GM20000 (cell line): ENCODE measurements at regions not wholly inside any gene's neighbourhood (a gene's known extent, or its start where the extent isn't known, plus 50 kb on each side); places are given as distances from the start of the nearest gene placed in this dataset.

ENCODE experiments used
- DNase-seq: peaks from one replicate; pipeline ENCODE4 v3.0.0; 2012; ENCODE audit warnings: low spot score
- TF ChIP-seq, protein P1 (sequence below): IDR thresholded peaks from 2 replicates; pipeline ENCODE4 v1.5.1; 2012; ENCODE audit warnings: mild to moderate bottlenecking, control low read depth; ENCODE audit errors: extremely low read depth, missing control alignments

DNA sequence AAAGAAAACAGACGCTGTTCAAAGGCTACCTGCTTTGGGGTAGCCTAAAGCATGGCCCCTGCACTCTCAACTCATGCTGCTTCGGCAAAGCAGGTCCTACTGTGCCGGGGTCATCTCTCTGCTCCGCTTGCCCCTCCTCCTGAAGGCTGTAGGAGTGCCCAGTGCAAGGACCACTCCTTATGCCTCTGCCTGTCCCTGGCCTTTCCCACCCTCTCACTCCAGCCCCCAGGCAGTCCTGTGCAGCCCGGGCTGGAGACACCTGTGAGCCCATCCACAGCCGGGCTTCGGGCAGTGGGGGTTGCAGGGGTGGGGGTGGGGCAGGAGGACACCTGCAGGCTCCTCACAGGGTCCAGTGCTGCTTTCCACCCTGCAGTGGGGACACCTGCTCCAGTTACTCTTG, 69.1 kb downstream of the ACKR3 start:
- DNase-seq = no peak
- TF ChIP-seq, protein P1, sequence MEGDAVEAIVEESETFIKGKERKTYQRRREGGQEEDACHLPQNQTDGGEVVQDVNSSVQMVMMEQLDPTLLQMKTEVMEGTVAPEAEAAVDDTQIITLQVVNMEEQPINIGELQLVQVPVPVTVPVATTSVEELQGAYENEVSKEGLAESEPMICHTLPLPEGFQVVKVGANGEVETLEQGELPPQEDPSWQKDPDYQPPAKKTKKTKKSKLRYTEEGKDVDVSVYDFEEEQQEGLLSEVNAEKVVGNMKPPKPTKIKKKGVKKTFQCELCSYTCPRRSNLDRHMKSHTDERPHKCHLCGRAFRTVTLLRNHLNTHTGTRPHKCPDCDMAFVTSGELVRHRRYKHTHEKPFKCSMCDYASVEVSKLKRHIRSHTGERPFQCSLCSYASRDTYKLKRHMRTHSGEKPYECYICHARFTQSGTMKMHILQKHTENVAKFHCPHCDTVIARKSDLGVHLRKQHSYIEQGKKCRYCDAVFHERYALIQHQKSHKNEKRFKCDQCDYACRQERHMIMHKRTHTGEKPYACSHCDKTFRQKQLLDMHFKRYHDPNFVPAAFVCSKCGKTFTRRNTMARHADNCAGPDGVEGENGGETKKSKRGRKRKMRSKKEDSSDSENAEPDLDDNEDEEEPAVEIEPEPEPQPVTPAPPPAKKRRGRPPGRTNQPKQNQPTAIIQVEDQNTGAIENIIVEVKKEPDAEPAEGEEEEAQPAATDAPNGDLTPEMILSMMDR = no peak

DNA sequence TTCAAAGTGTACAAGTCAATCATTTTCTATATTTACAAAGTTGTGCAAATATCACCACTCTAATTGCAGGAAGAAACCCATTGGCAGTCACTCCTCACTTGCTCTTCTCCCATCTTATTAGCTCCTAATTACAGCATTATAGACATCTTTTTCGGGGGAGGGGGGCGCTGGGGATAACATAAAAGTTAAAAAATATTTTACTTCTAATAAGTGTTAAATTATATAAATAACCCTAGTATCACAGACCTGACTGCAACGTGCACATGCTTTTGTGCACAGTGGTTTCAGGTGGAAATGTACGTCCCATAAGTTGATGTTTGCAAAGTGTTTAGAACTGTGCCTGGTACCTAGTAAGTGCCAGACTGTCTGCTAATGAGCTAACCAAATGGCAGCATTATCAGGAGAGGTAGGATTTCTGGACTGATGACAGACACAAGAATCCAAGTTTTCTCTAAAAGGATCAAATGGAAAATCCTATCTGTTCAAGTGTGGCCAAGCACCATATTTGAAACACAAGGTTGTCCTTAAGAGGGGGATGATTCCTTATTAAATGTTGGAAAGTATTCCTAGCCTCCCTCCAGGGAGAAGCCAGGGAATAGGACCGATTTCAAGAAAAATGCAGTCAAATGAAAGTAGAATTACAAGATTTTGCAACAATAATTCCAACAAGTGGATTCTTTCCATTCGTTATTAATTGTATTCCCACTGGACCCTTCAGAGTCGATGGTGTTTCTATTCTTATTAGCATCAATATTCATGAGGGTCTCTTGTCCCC, 70.0 kb downstream of the ACKR3 start:
- TF ChIP-seq, protein P1 = no peak

DNA sequence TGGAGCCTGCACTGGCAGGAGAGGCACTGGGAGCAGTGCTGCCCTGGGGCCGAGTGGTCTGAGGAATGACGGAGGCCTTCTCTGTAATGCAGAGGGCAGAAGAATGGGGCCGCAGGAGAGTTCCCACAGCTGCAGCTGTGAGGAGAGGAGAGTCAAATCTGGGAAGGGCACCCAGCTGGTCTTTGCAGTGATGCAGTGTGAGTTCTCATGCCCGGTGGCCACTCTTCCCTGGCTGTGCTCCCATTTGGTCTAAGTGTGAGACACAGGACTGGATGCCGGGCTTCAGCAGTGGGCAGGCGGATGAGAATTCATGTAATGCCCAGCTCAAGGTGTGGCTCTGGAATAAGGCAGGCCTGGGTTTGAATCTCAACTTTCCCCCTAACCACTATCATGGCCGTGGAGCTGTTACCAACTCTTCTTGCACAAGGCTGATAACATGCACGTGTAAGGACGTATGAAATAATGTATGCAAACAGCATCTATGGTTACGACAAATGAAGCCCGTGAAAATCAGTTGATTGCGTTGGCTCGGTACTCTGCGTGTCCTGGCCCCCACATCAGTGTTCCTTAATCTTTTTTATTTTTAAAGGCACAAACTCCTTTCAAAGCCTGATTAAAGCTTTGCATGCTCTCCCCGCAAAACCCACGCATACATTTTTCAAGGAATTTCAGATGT, 71.6 kb downstream of the ACKR3 start:
- TF ChIP-seq, protein P1 = no peak
- DNase-seq = no peak

More for the DNA sequence above, 70.0 kb downstream of the ACKR3 start:
- DNase-seq = no peak

DNA sequence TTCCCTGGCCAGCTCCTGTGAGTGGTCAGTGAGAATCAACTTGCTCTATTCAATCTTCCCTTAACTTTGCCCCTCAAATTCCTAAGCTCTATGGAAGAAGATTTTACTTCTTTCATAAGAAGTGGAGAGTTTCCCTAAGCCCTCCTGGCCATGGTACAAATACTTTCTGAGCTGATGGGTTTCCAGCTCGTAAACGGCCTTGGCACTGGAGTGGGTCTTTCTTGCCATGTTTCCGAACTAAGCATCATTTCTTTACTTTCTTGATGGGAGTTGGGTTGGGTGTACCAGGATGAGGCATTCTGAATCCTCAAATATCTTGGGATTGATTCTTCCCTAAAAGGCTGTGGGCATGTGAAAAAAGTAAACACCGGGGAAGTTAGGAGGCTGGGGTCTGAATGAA, 72.5 kb downstream of the ACKR3 start:
- TF ChIP-seq, protein P1 = no peak
- no peak for DNase-seq

DNA sequence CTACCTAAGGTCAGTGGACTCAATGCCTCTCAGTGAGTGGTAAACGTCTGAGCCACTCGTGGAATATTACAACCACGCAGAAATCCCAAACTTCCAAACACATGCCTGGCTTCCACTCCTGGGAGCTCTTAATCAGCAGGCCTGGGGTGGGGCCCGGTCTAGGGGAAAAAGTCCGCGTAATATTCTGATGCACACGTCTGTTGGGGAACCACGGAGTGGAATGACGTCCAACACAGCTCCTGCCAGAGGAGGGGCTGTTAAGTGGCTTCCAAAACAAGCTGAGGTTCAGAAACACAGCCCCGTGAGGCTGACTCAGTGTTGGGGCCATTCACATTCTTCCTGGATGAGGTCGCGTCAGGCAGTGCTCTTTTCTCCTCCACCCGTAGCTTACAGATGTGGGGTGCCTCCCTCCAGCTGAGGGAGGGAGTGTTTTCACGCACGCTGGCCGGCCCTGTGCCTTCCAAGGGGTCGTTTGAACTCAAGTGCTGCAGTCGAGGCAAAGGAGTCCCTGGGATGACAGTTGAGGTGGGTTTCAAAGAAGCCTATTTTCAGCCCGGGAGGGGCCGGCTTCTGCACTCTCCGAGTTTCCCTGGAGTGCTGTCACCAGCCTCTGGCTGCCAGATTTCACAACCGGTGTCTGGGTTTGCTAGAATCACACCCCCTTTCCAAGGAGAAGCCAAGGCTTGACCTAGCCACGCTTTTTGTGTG, 73.1 kb downstream of the ACKR3 start:
- DNase-seq = no peak
- TF ChIP-seq, protein P1 = no peak

DNA sequence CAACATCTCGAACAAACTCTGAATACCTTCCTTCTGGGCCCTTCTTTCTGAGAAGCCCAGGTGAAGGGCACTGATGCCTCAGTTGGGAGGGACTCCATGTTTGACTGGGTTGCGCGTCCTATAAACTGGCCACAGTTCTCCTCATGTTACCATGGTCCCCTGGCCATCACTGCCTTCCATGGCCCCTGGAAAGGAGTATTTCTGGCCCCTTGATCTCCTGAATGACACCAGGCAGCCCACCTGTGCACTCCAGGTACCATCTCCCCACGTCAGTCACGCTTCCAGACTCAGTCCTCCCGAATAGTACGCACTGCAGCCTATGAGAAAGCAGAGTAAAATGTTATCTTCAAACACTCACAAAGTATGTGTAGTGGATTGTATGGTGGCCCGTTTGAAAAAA, 73.9 kb downstream of the ACKR3 start:
- no peak for DNase-seq
- TF ChIP-seq, protein P1 = no peak

DNA sequence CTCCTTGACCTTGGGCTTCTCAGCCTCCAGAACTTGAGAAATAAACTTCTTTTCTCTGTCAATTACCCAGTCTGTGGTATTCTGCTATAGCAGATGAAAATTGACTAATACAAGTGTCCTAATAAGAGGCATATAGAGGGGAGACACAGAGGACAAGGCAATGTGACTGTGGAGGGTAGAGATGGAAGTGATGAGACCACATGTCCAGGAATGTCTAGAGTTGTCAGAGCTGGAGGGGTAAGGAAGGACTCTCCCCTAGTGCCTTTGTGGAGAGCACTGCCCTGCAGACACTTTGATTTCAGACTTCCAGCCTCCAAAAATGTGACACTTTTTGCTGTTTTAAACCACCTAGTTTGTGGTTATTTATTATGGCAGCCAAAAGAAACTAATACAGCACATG, 74.4 kb downstream of the ACKR3 start:
- DNase-seq = no peak
- TF ChIP-seq, protein P1 = no peak
